Stimulated activated CD4-positive, alpha-beta T cell treated with anti-CD3 and anti-CD28 coated beads, Interleukin-1b, Interleukin-23, amount 100 ng/mL, for 48 hours (primary cell): ENCODE measurements at regions not wholly inside any gene's neighbourhood (a gene's known extent, or its start where the extent isn't known, plus 50 kb on each side); places are given as distances from the start of the nearest gene placed in this dataset.

Experiments used
- DNase-seq: peaks from one replicate; pipeline ENCODE4 v3.0.0-alpha.2; 2020

DNA sequence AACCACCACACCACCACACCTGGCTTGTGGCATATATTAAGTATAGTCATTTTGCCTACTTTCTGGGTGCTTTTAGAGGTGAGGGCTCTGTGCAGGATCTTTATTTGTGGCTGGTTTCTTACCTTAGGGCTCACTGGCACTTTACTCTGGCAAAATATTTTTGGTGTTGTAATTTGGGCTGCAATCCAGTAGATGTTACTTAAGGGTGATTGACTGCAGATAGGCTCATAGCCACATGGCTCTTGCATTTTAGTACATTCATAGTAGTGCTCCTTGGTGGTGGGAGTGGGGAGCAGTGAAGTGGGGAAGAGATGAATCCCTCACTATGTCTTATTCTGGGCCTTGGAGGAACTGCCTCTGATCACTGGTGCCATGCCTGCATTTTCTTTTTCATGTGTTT, 376.1 kb upstream of the GRIN3A start:
- DNase-seq = no peak

DNA sequence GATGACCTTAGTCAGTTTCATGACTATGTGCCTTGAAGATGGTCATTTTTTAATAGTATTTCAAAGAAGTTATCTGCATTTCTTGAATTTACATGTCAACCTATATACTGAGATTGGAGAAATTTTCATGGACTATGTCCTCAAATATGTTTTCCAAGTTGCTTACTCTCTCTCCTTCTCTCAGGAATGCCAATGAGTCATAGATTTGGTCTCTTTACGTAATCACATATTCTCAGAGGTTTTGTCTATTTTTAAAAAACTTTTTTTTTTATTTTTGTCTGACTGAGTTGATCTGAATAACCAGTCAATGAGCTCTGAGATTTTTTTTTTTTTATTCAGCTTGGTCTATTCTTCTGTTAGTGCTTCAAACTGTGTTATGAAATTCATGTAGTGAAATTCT, 374.7 kb upstream of the GRIN3A start:
- no peak for DNase-seq

DNA sequence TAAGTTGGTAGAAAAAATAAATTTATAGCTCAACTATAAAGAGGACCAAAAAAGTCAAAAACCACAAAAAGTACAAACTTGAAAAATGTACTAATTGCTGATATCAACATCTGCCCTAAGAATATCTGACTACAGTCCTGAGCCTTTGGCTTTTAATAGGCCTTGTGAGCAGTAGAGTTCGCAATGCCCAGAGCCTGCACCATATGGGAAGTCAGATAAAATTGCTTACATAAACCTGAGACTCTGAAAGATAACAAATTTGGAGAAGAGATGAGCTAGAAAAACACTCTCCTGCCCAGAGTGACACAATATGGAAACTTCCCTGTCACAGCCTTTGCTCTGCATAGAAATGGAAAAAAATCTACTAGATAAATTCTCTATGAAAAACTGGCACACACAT, 368.0 kb upstream of the GRIN3A start:
- DNase-seq = no peak

DNA sequence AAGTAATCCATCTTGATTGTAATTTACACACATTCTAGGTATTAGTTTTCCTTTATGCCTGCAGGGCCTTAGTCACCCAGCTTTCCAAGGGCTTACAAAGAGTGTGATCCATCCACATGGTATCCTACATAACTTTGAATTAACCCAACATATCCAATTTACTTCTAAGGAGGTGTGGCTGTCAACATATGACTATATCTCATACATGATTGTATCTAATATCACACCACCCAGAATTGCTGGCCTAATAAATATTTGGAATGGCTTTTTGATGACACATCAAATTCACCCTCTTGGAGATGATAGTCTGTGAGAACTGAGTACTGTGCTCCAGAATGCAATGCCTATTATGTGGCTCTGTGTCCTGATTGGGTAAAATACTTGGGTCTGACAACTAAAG, 363.3 kb upstream of the GRIN3A start:
- DNase-seq = no peak

DNA sequence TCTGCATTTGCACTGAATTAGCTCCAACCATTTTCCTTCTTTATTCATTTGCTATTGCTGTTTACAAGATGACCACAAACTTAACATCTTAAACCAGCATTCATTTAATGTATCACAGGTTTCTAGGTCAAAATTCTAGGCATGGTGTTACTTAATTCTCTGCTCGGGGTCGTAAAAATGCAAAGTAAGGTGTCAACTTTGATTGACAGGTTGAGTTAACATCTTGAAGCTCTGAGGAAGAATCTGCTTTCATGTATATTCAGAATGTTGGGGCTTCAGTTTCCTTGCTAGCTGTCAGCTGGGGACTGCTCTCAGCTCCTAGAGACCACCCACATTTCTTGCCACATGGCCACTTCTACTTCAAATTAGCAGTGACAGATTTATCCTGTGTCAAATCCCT, 348.7 kb upstream of the GRIN3A start:
- no peak for DNase-seq

DNA sequence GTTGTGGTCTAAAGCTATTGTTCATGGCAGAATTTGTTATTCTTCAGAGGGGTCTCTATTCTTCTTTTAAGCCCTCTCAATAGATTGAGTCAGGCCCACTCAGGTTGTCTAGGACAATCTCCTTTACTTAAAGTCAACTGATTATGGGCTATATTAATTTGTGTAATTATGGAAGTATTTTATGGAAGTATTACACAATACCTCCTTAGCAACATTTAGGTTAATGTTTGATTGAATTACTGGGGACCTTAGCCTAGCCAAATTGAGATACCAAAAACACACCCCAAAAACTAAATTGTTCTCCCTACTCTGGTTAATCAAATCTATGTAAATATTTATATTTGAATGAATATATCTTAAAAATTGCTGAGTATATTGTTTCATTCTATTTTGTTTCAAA, 347.1 kb upstream of the GRIN3A start:
- DNase-seq = no peak

DNA sequence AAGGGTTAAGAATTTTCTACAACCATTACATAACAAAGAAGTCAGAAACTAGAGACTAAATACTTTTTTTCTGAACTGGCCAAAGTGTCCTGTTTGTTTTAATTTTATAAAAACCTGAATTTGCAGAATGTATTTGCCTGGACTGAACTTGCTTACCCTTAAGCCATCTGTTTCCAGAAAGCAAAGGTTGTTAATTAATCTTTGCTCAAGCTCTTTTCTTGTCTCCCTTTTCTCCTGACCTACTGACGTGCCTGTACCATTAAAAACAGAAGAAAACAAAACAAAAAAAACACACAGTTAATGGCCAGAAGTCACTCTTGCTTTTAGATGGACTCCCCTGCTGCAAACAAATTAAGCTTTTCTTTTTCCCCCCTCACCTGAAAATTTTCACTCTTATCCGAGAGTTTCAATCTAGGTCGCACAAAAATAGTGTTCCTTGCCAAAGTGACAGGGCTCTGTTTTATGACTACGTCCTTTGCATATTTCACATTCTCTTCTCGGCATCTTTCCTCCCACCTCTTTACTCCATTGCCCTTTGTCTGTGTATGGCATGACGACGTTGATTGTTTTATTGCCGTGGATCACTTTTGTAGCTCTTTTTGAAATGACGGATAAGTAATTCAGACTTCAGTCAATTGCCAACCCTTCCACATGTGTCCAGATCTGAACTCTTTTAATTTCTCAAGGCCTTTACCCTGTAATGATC, 333.8 kb upstream of the GRIN3A start:
- DNase-seq = no peak

DNA sequence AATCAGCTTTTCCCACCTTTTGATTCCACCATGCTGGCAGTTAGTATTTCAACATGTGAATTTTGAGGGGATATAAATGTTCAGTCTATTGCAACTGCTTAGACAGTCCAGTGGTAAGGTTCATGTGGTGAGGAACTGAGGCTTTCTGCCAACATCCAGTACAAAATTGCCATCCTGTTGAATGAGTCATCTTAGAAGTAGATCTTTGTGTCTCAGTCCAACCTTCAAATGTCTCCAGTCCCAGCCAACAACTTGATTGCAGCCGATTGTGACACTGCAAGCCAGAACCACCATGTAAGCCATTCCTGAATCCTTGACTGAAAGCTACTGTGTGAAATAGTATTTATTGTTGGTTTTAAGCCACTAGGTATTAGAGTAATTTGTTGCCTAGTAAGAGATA, 331.5 kb upstream of the GRIN3A start:
- DNase-seq = no peak

DNA sequence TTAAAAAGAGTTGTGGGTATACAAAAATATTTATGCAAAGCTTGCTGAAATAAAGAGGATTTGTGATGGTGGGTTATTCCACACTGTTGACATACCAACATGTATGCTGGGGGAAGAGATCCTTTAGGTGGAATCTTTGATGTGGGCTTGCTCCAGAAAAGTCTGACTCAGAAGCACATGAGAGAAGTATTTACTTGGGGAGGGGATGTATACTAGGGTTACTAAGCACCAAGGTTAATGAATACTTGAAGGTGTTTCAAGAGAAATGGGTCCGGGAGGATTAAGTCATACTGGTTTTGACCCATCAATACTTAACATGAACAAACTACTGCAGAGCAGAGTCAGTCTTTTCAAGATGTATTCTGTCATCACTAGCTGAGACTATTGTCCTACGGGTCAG, 316.4 kb upstream of the GRIN3A start:
- DNase-seq = no peak

DNA sequence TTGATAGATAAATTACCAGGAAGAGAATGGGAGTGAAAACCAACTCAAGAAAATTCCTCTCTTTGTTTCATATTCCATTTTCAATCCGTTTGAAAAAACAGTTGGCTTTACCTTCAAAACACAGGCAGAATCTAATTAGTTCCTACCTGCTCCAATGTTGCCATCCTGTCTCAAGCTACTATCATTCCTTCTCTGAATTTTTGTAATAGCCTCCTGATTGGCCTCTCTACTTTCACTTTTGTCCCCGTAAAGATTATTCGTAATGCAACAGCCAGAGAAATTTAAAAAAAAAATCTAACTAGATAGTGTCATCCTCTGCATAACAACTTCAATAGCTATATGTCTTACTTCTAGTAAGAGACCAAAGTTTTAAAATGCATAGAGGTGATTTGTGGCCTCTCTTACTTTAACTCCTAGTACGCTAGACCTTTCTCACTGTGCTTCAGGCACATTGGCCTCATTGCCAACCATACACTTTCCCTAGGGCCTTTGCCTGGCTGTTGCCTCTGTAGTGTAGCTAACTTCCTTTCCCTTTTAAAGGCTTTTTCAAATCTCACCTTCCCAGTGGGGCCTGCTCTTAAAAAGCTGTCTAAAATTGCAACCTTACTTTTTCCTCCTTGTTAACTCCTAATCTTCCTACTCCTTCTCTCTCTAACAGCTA, 311.3 kb upstream of the GRIN3A start:
- no peak for DNase-seq

DNA sequence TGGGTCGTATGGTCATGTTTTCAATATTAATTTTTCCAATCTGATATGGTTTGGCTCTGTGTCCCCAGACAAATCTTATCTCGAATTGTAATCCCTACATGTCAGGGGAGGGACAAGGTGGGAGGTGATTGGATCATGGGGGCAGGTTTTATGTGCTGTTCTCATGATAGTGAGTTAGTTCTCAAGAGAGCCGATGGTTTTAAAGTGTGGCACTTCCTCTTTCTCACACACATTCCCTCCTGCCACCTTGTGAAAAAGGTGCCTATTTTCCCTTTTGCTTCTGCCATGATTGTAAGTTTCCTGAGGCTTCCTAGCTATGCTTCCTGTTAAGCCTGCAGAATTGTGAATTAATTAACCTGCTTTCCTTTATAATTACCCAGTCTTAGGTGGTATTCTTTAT, 309.1 kb upstream of the GRIN3A start:
- no peak for DNase-seq

DNA sequence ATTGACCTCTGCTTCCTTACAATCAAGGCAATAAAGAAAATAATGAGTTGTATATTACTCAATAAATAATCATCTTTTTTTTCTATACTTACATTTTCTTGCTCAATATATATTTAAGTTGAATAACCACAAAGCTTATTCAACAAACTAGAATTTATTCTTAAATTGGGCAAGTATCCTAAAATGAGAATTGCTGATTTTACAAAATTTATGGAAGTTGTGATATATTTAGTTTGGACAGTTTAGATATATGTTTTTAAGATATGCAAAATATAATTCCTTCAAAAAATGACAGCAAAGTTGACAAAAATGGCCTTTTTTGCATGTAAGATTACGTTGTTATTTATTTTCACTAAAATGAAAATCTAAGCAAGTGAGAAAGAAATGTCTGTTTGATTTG, 305.7 kb upstream of the GRIN3A start:
- DNase-seq = no peak

DNA sequence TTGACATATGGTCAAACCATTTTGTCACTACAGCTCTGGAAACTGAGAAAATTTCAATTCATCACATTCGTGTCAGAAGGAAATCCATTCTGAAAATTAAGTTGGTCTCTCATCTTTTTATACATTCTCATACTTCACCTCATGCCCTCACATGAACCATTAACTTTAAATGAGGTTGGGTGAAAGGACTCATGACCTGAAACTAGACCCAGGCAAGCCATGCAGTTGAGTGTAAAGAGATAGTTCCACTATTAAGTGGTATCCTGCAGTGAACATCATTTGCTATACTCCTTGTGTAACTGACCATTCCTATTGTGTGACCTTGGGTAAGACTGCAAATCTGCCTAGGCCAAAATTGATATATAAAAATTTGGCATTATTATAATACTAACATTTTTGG, 299.6 kb upstream of the GRIN3A start:
- DNase-seq = no peak

DNA sequence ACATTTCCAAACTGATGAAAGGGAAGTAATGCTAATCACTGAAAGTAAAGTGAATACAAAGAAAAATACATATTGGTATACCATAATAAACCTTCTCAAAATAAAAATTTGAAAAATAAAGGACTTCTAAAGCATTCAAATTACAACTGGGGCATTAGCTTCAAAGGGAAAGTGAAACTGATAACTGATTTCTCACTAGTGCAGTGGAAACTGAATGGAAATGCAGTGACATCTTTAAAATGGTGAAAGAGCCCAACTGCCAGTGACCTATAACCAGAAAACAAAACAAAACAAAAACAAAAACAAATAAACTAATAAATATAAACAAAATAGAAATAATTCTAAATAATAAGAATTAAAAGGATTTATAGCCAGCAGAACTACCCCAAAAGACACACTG, 297.5 kb upstream of the GRIN3A start:
- no peak for DNase-seq

DNA sequence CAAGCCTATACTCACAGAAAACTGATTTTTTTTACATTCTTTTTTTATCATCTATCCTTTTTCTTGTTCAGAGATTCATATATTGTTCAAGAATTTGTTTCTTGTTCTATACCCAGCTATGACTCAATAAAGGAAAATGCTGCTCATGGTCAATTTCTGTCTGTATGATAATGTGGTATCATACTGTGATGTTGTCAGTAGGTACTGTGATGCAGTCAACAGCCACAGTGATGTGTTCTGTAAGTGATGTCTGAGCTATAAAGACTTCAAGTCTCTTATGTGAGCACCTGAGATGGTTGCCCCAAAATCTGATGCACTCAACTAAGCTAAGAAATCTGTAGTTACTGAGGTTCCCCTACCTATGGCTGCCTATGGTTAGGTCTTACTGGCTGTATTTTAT, 294.2 kb upstream of the GRIN3A start:
- no peak for DNase-seq

DNA sequence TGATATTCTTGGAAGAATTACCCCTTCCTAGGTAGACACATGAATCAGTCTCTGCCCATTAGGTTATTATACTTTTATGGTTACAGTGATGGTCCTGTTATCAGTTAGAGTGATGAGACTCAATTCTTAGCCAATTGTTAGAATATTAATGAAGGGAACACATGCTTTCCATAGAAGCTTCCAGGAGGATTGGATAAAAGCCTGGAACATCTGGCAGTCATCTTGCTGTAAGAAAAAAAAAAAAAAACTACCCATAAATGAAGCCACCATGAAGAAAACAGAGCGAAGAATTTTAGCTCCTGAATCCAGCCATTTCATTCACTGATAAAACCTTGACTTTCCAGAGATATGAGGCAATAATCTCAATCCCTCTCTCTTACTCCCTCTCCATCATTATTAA, 262.5 kb upstream of the GRIN3A start:
- no peak for DNase-seq

DNA sequence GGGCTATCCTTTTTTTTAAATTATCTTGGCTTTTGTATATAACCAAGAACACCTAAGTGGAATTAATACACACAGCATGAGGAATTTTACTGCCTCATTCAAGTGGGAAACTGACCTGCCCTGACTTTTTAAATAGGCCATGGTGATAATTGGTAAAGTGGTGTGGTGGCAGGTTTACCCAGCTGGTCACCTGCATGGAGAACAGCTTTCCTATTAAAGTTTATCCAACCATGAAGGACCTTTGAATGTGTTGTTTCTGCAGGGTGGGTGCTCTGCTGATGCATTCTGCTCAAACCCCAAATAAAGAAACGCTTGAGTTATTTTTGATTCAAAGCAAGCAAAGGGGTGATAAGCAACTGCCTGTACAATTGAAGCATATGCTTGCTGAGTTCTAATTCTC, 261.0 kb upstream of the GRIN3A start:
- DNase-seq = no peak

DNA sequence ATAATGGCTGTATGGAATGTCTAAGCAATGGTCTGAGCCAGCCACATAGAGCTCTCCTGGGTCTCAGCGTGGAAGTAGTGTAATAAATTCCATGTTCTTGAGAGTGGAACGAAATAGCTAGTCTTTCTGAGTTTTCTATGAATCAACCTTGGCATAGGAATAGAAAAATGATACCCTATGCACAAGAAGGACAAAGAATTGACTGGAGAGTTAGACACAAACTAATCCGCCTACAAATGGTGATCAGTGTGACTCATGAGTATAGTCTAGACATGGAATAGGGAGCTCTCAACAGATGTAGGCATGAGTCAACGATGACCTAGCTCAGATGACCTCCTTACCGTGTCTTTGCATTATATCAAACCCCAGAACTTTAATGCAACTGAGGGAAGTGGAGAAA, 256.8 kb upstream of the GRIN3A start:
- DNase-seq = no peak

DNA sequence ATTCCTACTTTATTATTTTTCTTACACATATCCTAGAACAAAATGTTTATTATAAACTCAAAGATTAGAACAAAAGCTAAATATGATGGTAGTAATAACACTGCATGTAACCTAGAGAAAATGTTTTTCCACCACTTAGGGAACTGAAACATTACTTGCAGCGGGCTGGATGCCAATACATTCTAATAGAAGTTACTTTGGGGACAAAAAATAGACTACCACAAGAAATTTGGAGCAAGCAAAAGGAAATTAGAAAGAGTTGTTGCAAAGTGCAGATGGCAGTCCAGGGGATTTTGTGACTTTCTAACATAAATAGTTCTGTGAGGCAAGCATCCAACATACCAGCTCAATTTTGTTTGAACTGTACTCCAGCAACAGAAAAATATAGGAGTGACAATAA, 255.3 kb upstream of the GRIN3A start:
- DNase-seq = no peak

DNA sequence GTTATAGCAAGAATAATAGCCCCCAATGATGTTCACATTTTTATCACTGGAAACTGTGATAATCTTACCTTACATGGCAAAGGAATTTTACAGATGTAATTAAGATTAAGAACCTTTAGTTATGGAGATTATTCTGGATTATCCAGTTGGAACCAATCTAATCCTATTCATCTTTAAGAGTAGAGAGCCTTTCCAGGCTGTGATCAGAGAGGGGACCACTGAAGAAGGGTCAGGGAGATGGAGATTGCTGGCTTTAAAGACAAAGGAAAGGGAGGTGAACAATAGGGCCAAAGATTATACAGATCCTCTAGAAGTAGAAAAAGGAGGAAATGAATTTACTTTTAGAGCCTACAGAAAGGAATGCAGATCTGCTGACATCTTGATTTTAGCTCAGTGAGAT, 253.5 kb upstream of the GRIN3A start:
- DNase-seq = no peak

DNA sequence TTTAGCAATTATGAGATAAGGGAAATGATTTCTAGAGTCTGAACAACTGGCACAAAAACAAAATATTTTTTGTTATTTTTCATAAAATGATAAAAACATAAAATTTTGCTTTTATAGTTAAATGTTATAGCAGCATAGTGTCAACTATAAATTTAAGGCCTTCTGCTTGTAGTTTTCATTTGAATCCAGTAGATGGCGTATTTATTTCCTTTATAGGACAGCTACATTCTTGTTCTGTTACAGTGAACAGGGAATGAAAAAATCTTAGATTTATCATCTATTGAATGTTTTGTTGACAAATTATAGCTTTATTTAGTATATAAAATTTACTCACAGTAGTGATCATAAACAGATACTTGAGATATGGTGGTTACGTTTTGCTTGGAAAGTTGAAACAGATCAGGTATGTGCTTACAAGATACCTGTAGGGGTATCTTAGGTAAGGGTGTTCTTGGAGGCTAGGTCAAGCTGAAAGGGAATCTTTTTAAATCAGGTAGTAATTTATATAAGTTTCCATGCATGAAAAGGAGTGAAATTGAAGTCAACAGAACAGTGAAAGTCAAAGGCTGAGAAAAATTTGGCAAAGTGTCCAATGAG, 239.3 kb upstream of the GRIN3A start:
- no peak for DNase-seq

DNA sequence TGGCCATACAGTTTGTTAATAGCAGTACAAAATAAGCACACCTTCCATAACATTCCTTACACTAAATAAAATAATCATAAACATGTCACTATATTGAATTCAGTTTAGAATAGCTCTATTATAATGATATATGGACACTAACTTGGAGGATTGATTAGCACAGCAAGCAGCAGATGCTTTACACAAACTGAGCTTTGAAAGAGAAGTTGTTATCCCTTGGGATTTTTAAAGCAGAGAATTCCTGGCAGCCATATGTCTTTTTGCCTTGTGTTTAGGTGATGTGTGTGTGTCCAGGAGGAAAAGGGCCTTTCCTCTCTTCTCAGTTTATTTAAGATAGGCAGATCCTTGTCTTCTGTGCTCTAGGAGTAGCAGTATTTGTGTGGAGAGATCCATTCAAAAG, 232.2 kb upstream of the GRIN3A start:
- DNase-seq = no peak

DNA sequence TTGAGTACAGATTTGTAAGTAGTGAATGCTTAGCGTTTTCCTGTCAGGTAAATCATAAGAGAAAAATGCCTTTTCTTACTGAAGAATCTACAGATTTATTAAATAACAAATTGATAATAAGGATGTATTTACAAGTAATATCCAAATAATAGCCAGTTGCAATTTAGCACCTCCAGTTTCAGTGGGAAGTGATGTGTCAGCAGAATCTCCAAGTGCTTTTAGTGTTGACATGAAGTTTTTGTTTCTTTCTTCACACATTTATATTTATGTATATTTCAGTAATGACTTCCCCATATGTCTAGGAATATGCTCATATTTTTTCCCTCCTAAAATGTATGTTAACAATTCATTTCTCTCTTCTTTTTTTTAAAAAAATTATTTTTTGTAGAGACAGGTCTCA, 229.9 kb upstream of the GRIN3A start:
- no peak for DNase-seq

DNA sequence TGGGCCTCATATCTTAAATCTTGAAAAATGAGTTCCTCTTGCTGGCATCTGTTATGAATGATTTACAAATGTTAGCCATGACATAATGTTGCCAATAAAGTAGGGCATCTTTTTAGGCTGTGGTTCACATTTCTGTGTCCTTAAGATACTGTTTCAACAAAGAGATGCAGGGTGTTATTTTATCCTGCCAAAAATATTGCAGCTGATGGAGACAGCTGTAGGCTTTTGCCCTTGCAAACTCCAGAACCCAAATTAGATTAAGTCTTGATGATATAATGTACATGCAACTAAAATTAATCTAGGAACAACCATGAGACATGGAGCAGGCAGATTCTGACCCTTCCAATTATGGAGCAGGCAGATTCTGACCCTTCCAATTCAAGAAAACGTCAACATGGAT, 228.2 kb upstream of the GRIN3A start:
- no peak for DNase-seq

DNA sequence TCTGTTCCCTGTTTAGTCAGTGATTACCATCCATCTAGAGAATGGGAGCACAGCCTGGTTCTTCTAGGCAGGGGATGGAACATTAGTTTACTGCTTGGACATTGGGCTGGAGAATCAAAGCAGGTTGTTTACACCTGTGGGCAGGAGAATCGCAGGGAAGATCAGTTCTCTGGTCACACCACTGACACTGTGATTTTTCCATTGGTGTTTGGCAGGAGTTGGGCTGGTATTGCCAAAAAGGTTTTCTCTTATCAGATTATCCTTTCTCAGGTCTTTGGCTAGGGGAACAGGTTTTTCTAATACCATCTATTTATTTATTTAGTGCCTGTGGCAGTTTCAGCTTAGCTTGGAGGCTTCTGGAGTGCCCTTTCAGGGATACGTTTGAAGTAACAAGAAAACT, 219.3 kb upstream of the GRIN3A start:
- DNase-seq = no peak
